Colonic mucosa (tissue), 4 donors: ENCODE measurements at regions not wholly inside any gene's neighbourhood (a gene's known extent, or its start where the extent isn't known, plus 50 kb on each side); places are given as distances from the start of the nearest gene placed in this dataset.

Source experiments
- DNase-seq: peaks from one replicate; pipeline ENCODE4 v3.0.0-alpha.2; 2020
- H3K27ac ChIP-seq: fragments of 200-600 bp; one replicate; pipeline ENCODE4 v1.8.0; 2021
- H3K27me3 ChIP-seq: fragments of 200-600 bp; one replicate; pipeline ENCODE4 v1.8.0; 2021
- H3K36me3 ChIP-seq: fragments of 200-600 bp; one replicate; pipeline ENCODE4 v1.8.0; 2021
- H3K4me1 ChIP-seq: fragments of 200-600 bp; one replicate; pipeline ENCODE4 v1.8.0; 2021; ENCODE audit warnings: mild to moderate bottlenecking
- H3K4me3 ChIP-seq: fragments of 200-600 bp; one replicate; pipeline ENCODE4 v1.8.0; 2021
- H3K9ac ChIP-seq, 2 donors: one replicate each; pipeline ENCODE4 v1.7.0; 2013; ENCODE audit warnings: control low read depth in 2 of 2, low read depth in 2 of 2, low read length in 2 of 2
- H3K9me3 ChIP-seq: fragments of 200-600 bp; one replicate; pipeline ENCODE4 v1.8.0; 2021
- intact Hi-C: fragments of 100-400 bp; cut with DNase I; formaldehyde crosslinking; loops from one replicate; pipeline ENCODE4 v1.14.1; 2022
- TF ChIP-seq, protein P1 (sequence below): fragments of 200-600 bp; IDR thresholded peaks from one replicate; pipeline ENCODE4 v1.8.0; 2022; ENCODE audit warnings: antibody characterized with exemption, mild to moderate bottlenecking
- donor health status: healthy.
- donor health status: DM: no; HTN: no; CAD: no.
- donor health status: DM: no; HTN: no; CAD: no.

DNA sequence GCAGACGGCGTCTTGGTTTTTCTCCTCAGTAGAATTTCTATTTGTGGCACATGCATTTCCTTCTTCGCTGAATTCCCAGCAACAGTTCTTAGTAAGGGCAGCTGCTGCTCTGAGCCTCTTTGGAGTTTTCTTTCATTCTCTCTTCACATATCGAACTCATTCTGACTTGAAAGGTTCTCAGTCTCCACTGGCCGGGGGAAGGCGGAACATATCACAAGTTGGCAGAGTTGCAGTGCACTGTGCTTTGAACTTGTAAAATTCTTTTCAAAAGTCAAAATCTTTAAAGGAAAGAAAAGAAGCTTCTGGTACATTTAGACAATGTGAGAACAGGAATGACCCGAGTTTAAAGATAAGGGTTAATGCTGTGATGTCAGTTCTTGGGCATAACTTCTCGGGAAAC is 286.1 kb upstream of the MAP3K7 start:
- no peaks in the 10 kb centered on the region for H3K27me3 ChIP-seq
- H3K9me3 ChIP-seq: no peaks in the 10 kb centered on the region
- no peak overlapping the region for H3K27ac ChIP-seq
- intact Hi-C loops: no loop called here
- no peak overlapping the region for H3K9ac ChIP-seq
- H3K4me3 ChIP-seq: no peak overlapping the region
- TF ChIP-seq, protein P1, sequence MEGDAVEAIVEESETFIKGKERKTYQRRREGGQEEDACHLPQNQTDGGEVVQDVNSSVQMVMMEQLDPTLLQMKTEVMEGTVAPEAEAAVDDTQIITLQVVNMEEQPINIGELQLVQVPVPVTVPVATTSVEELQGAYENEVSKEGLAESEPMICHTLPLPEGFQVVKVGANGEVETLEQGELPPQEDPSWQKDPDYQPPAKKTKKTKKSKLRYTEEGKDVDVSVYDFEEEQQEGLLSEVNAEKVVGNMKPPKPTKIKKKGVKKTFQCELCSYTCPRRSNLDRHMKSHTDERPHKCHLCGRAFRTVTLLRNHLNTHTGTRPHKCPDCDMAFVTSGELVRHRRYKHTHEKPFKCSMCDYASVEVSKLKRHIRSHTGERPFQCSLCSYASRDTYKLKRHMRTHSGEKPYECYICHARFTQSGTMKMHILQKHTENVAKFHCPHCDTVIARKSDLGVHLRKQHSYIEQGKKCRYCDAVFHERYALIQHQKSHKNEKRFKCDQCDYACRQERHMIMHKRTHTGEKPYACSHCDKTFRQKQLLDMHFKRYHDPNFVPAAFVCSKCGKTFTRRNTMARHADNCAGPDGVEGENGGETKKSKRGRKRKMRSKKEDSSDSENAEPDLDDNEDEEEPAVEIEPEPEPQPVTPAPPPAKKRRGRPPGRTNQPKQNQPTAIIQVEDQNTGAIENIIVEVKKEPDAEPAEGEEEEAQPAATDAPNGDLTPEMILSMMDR: no peak
- DNase-seq: no peak
- no peaks in the 10 kb centered on the region for H3K36me3 ChIP-seq
- no peaks in the 10 kb centered on the region for H3K4me1 ChIP-seq

- Histone ChIP-seq H3K27me3 (no peaks in the 10 kb centered on the region), H3K9ac (no peak overlapping the region), H3K4me3 (no peak overlapping the region), H3K36me3 (no peaks in the 10 kb centered on the region), H3K27ac (no peak overlapping the region), H3K4me1 (no peaks in the 10 kb centered on the region), H3K9me3 (no peaks in the 10 kb centered on the region)
- TF ChIP-seq, protein P1: no peak
- no peak for DNase-seq
- intact Hi-C loops: no loop called here
Observed at GRCh38 chr6:90870561-90870960, 283.7 kb upstream of the MAP3K7 start.

DNA sequence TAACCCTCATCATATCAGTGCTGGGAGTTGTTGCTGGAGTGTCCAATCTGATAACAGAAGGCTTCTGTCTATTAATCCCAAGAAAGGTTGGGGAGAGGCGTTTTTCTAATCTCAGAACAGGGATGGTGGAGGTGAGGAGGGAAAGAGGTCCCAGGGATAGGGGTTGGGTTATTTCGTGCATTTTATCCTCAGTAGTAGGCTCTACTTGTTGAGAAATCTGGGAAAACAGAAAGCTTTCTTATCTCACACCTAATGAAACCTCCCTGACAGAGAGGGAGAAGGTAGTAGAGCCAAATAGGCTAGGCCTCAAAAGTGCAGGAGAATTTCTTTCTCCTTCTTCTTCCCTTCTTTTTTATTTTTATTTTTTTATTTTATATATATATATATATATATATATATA is 281.8 kb upstream of the MAP3K7 start:
- TF ChIP-seq, protein P1: no peak
- Histone ChIP-seq H3K9me3 (no peaks in the 10 kb centered on the region), H3K27me3 (no peaks in the 10 kb centered on the region), H3K36me3 (no peaks in the 10 kb centered on the region), H3K9ac (no peak overlapping the region), H3K27ac (no peak overlapping the region), H3K4me1 (no peaks in the 10 kb centered on the region), H3K4me3 (no peak overlapping the region)
- no peak for DNase-seq
- intact Hi-C loops: no loop called here

- Histone ChIP-seq H3K27me3 (no peaks in the 10 kb centered on the region), H3K27ac (no peak overlapping the region), H3K4me3 (no peak overlapping the region), H3K9me3 (no peaks in the 10 kb centered on the region), H3K9ac (no peak overlapping the region), H3K36me3 (no peaks in the 10 kb centered on the region), H3K4me1 (no peaks in the 10 kb centered on the region)
- DNase-seq: no peak
- TF ChIP-seq, protein P1: no peak
- intact Hi-C loops: no loop called here
Observed at GRCh38 chr6:90868256-90868655, 281.4 kb upstream of the MAP3K7 start.

GRCh38 chr6:90865513-90865912 is 278.6 kb upstream of the MAP3K7 start:
- no peak overlapping the region for H3K27ac ChIP-seq
- TF ChIP-seq, protein P1: no peak
- H3K9ac ChIP-seq: no peak overlapping the region
- H3K9me3 ChIP-seq: no peaks in the 10 kb centered on the region
- no peak overlapping the region for H3K4me3 ChIP-seq
- no peak for DNase-seq
- H3K27me3 ChIP-seq: no peaks in the 10 kb centered on the region
- no peaks in the 10 kb centered on the region for H3K4me1 ChIP-seq
- no peaks in the 10 kb centered on the region for H3K36me3 ChIP-seq
- intact Hi-C loops: no loop called here

GRCh38 chr6:90863043-90863442 is 276.2 kb upstream of the MAP3K7 start:
- Histone ChIP-seq H3K9ac (no peak overlapping the region), H3K36me3 (no peaks in the 10 kb centered on the region), H3K9me3 (no peaks in the 10 kb centered on the region), H3K4me3 (no peak overlapping the region), H3K4me1 (no peaks in the 10 kb centered on the region), H3K27me3 (no peaks in the 10 kb centered on the region), H3K27ac (no peak overlapping the region)
- TF ChIP-seq, protein P1: no peak
- intact Hi-C loops: no loop called here
- no peak for DNase-seq
